ENCODE measurements at regions not wholly inside any gene's neighbourhood (a gene's known extent, or its start where the extent isn't known, plus 50 kb on each side); places are given as distances from the start of the nearest gene placed in this dataset.

GRCh38 chr11:19646921-19647320 lies 65.7 kb upstream of the NAV2 start:
- H3K9ac ChIP-seq (ENCODE audit: low read length), result no peak overlapping the region
- no peaks in the 10 kb centered on the region for H3K36me3 ChIP-seq (ENCODE audit: control insufficient read depth, insufficient read depth, low read length, severe bottlenecking)
- H3K9me3 ChIP-seq (ENCODE audit: control insufficient read depth, low read length), result no peaks in the 10 kb centered on the region
- no peak overlapping the region for H3K4me3 ChIP-seq (ENCODE audit: low read length)
- no peaks in the 10 kb centered on the region for H3K27me3 ChIP-seq (replicated peaks; ENCODE audit: control insufficient read depth, insufficient read depth, low read length)
- peaks cover 28% of the 10 kb centered on the region for H3K4me1 ChIP-seq (ENCODE audit: control insufficient read depth, insufficient read depth, low read length)
- peak; percentile 78 for DNase-seq (ENCODE audit: low read depth)

GRCh38 chr11:19646308-19646707 lies 66.3 kb upstream of the NAV2 start:
- peaks cover 34% of the 10 kb centered on the region for H3K4me1 ChIP-seq (ENCODE audit: control insufficient read depth, insufficient read depth, low read length)
- H3K27me3 ChIP-seq (replicated peaks; ENCODE audit: control insufficient read depth, insufficient read depth, low read length), result no peaks in the 10 kb centered on the region
- H3K9me3 ChIP-seq (ENCODE audit: control insufficient read depth, low read length), result no peaks in the 10 kb centered on the region
- H3K4me3 ChIP-seq (ENCODE audit: low read length), result no peak overlapping the region
- H3K36me3 ChIP-seq (ENCODE audit: control insufficient read depth, insufficient read depth, low read length, severe bottlenecking), result no peaks in the 10 kb centered on the region
- no peak for DNase-seq (ENCODE audit: low read depth)
- H3K9ac ChIP-seq (ENCODE audit: low read length), result no peak overlapping the region

- DNase-seq (ENCODE audit: low read depth), result no peak
- Histone ChIP-seq H3K27me3 (replicated peaks; ENCODE audit: control insufficient read depth, insufficient read depth, low read length) (no peaks in the 10 kb centered on the region), H3K36me3 (ENCODE audit: control insufficient read depth, insufficient read depth, low read length, severe bottlenecking) (no peaks in the 10 kb centered on the region), H3K9me3 (ENCODE audit: control insufficient read depth, low read length) (no peaks in the 10 kb centered on the region), H3K4me1 (ENCODE audit: control insufficient read depth, insufficient read depth, low read length) (peaks cover 34% of the 10 kb centered on the region), H3K9ac (ENCODE audit: low read length) (no peak overlapping the region), H3K4me3 (ENCODE audit: low read length) (no peak overlapping the region)
Measured at GRCh38 chr11:19644316-19644715, 68.3 kb upstream of the NAV2 start.

GRCh38 chr11:19642185-19643158 lies 70.2 kb upstream of the NAV2 start:
- H3K27me3 ChIP-seq (replicated peaks; ENCODE audit: control insufficient read depth, insufficient read depth, low read length), result no peaks in the 10 kb centered on the region
- DNase-seq (ENCODE audit: low read depth), result peak; percentile 34
- no peaks in the 10 kb centered on the region for H3K36me3 ChIP-seq (ENCODE audit: control insufficient read depth, insufficient read depth, low read length, severe bottlenecking)
- H3K9me3 ChIP-seq (ENCODE audit: control insufficient read depth, low read length), result no peaks in the 10 kb centered on the region
- peak overlapping the region; percentile 64 for H3K9ac ChIP-seq (ENCODE audit: low read length)
- peaks cover 32% of the 10 kb centered on the region for H3K4me1 ChIP-seq (ENCODE audit: control insufficient read depth, insufficient read depth, low read length)
- H3K4me3 ChIP-seq (ENCODE audit: low read length), result peak overlapping the region; percentile 54

- Histone ChIP-seq H3K36me3 (ENCODE audit: control insufficient read depth, insufficient read depth, low read length, severe bottlenecking) (no peaks in the 10 kb centered on the region), H3K9ac (ENCODE audit: low read length) (no peak overlapping the region), H3K4me1 (ENCODE audit: control insufficient read depth, insufficient read depth, low read length) (peaks cover 17% of the 10 kb centered on the region), H3K4me3 (ENCODE audit: low read length) (no peak overlapping the region), H3K9me3 (ENCODE audit: control insufficient read depth, low read length) (no peaks in the 10 kb centered on the region), H3K27me3 (replicated peaks; ENCODE audit: control insufficient read depth, insufficient read depth, low read length) (no peaks in the 10 kb centered on the region)
- no peak for DNase-seq (ENCODE audit: low read depth)
Measured at GRCh38 chr11:19639603-19640105, 73.0 kb upstream of the NAV2 start.

GRCh38 chr11:19635332-19635731 lies 77.3 kb upstream of the NAV2 start:
- no peaks in the 10 kb centered on the region for H3K36me3 ChIP-seq (ENCODE audit: control insufficient read depth, insufficient read depth, low read length, severe bottlenecking)
- H3K9me3 ChIP-seq (ENCODE audit: control insufficient read depth, low read length), result no peaks in the 10 kb centered on the region
- no peak overlapping the region for H3K4me3 ChIP-seq (ENCODE audit: low read length)
- no peak overlapping the region for H3K9ac ChIP-seq (ENCODE audit: low read length)
- no peaks in the 10 kb centered on the region for H3K27me3 ChIP-seq (replicated peaks; ENCODE audit: control insufficient read depth, insufficient read depth, low read length)
- no peak for DNase-seq (ENCODE audit: low read depth)
- H3K4me1 ChIP-seq (ENCODE audit: control insufficient read depth, insufficient read depth, low read length), result peaks cover 37% of the 10 kb centered on the region

DNA sequence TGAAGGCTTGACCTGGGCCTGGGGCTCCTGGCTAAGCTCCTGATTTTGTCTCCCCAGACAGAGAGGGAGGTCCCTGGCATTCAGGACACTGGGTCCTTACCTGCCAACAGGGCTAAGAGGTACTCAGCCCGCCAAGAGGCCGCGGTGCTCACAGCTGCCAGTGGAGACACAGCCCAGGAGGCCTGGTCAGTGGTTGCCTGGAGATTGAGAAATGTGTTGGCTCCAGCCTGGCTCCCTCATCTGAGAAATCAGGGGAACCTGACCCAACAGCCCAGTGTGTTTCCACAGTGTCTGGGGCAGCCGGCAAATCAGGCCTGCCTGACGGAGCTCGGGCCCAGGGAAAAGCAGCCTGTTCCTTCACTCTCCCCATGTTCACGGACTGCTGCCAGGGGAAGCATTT lies 79.4 kb upstream of the NAV2 start:
- H3K4me1 ChIP-seq (ENCODE audit: control insufficient read depth, insufficient read depth, low read length), result peaks cover 54% of the 10 kb centered on the region
- no peaks in the 10 kb centered on the region for H3K36me3 ChIP-seq (ENCODE audit: control insufficient read depth, insufficient read depth, low read length, severe bottlenecking)
- H3K9ac ChIP-seq (ENCODE audit: low read length), result peak overlapping the region; percentile 82
- peak overlapping the region; percentile 58 for H3K4me3 ChIP-seq (ENCODE audit: low read length)
- no peaks in the 10 kb centered on the region for H3K9me3 ChIP-seq (ENCODE audit: control insufficient read depth, low read length)
- H3K27me3 ChIP-seq (replicated peaks; ENCODE audit: control insufficient read depth, insufficient read depth, low read length), result no peaks in the 10 kb centered on the region
- DNase-seq (ENCODE audit: low read depth), result peak; percentile 30

- no peaks in the 10 kb centered on the region for H3K36me3 ChIP-seq (ENCODE audit: control insufficient read depth, insufficient read depth, low read length, severe bottlenecking)
- no peaks in the 10 kb centered on the region for H3K9me3 ChIP-seq (ENCODE audit: control insufficient read depth, low read length)
- peaks cover 62% of the 10 kb centered on the region for H3K4me1 ChIP-seq (ENCODE audit: control insufficient read depth, insufficient read depth, low read length)
- peak overlapping the region; percentile 82 for H3K9ac ChIP-seq (ENCODE audit: low read length)
- peak; percentile 31 for DNase-seq (ENCODE audit: low read depth)
- peak overlapping the region; percentile 58 for H3K4me3 ChIP-seq (ENCODE audit: low read length)
- H3K27me3 ChIP-seq (replicated peaks; ENCODE audit: control insufficient read depth, insufficient read depth, low read length), result no peaks in the 10 kb centered on the region
Measured at GRCh38 chr11:19632499-19632834, 80.2 kb upstream of the NAV2 start.

DNA sequence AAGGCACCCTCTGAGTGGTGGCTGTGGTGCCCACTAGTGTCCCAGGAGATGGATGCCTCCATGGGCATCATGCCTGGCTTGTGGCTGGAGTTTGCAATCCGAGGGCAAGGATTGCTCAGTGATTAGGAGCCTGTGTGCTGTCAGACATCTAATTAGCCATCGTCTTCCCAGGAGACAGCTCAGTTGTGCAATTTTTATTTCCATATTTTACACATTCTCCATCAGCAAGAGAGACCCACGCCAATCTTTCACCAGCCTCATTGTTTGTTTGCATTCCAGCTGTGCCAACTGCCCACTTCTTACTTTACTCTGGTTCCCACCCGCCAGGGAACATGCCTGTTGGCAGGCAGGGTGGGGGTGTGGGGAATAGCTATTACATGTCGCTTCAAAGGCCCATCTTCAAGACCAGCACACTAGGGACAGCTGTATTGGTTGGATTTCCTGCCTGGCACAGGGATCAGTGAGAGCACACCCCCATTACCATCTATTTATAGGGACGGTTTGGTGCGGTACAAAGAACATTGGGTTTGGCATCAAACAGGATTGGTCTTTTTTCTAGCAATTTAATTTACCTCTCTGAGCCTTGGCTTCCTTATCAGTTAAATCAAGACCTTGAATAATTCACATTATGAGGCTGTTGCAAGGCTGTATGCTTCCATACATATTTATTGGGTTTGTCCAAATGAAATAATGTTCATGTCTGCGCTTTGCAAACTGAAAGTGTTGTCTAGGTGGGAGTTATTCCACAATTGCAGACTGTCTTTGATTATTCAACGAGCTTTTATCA lies 80.7 kb upstream of the NAV2 start:
- Histone ChIP-seq H3K9ac (ENCODE audit: low read length) (peak overlapping the region; percentile 82), H3K36me3 (ENCODE audit: control insufficient read depth, insufficient read depth, low read length, severe bottlenecking) (no peaks in the 10 kb centered on the region), H3K4me1 (ENCODE audit: control insufficient read depth, insufficient read depth, low read length) (peaks cover 67% of the 10 kb centered on the region), H3K27me3 (replicated peaks; ENCODE audit: control insufficient read depth, insufficient read depth, low read length) (no peaks in the 10 kb centered on the region), H3K4me3 (ENCODE audit: low read length) (peak overlapping the region; percentile 58), H3K9me3 (ENCODE audit: control insufficient read depth, low read length) (no peaks in the 10 kb centered on the region)
- DNase-seq (ENCODE audit: low read depth), result peak; percentile 23

DNA sequence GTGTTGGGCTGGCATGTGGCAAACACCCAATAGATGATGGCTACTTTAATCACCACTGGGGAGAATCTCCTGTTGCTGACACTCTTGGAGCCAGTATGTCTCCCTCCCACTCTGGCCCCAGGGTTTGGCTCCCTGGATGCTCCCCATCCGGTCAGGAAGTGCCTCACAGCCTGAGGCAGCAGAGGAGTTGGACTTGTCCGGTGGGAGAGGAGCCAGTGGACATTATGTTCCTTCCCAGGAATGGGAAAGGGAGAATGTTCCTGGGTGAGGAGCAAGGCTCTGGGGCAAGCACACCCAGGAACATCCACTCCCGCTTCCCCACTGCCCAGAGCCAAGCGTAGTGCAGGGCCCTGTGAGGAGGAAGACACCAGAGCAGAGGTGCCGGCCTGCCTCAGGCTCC lies 84.6 kb upstream of the NAV2 start:
- peaks cover 3% of the 10 kb centered on the region for H3K9me3 ChIP-seq (ENCODE audit: control insufficient read depth, low read length)
- peak overlapping the region; percentile 22 for H3K4me3 ChIP-seq (ENCODE audit: low read length)

DNA sequence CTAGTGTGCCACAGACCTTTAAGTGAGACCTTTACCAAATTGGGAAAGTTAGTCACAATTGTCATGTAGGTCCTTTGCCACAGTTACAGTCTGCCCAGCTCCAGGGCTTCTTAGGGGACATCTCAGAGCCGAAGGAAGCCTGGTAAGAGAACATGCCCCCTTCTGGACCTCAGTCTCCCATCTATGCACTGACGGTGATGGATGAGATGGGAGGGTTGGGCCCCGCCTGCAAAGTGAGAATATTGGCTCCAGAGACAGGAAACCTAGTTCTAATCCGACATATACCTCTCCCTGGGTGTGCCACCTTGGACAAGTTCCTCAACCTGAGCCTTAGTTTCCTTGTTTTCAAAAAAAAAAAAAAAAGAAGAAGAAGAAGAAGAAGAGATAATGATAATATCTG lies 85.1 kb upstream of the NAV2 start:
- no peaks in the 10 kb centered on the region for H3K27me3 ChIP-seq (replicated peaks; ENCODE audit: control insufficient read depth, insufficient read depth, low read length)
- H3K36me3 ChIP-seq (ENCODE audit: control insufficient read depth, insufficient read depth, low read length, severe bottlenecking), result no peaks in the 10 kb centered on the region
- no peak overlapping the region for H3K4me3 ChIP-seq (ENCODE audit: low read length)
- peaks cover 45% of the 10 kb centered on the region for H3K4me1 ChIP-seq (ENCODE audit: control insufficient read depth, insufficient read depth, low read length)
- peaks cover 3% of the 10 kb centered on the region for H3K9me3 ChIP-seq (ENCODE audit: control insufficient read depth, low read length)
- H3K9ac ChIP-seq (ENCODE audit: low read length), result peak overlapping the region; percentile 14
- DNase-seq (ENCODE audit: low read depth), result no peak

More for the DNA sequence above, 84.6 kb upstream of the NAV2 start:
- peak; percentile 71 for DNase-seq (ENCODE audit: low read depth)
- Histone ChIP-seq H3K9ac (ENCODE audit: low read length) (peak overlapping the region; percentile 84), H3K4me1 (ENCODE audit: control insufficient read depth, insufficient read depth, low read length) (peaks cover 49% of the 10 kb centered on the region), H3K27me3 (replicated peaks; ENCODE audit: control insufficient read depth, insufficient read depth, low read length) (no peaks in the 10 kb centered on the region), H3K36me3 (ENCODE audit: control insufficient read depth, insufficient read depth, low read length, severe bottlenecking) (no peaks in the 10 kb centered on the region)
